GM21723 (cell line): ENCODE measurements at regions not wholly inside any gene's neighbourhood (a gene's known extent, or its start where the extent isn't known, plus 50 kb on each side); places are given as distances from the start of the nearest gene placed in this dataset.

Source experiments
- ATAC-seq: cut with Tn5 transposase; IDR thresholded peaks from one replicate; pipeline ENCODE4 v1.9.1; 2021; ENCODE audit warnings: mild to moderate bottlenecking, moderate library complexity; ENCODE audit not compliant: unreplicated experiment

DNA sequence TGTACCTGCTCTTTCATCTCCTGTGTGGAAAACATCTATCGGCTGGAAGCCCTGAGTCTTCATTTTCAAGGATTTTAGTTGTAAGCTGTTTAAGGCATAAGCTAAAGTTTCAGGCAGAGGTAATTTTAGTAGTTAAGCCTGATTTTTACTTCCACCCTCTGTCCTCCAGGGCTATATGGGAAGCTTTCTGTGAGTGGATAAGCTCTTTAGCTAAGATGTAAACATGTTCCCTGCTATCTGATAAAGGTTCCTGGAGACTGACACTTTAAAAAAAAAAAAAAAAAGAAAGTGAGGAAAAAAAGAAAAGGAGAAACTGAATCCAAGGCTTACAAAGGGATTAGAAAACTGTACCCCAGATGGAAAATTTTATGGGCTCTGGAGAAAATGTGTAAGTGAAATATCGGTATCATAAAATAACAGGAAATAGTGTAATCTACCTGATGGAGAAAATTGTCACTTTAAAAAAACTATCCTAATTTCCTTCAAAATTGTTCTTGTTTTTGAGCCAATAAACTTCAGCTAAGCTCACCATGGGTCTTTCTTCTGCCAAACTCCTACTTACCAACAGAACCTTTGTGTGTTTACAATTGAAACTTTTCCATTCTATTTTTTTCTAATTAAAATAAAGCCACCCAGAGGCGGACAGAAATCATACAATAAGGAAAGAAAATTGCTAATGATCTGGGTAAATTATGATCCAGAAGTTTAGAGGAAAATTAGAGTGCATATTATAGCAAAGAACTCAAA, 180.5 kb downstream of the TGFB2 start:
- ATAC-seq = no peak

- ATAC-seq = no peak
These were observed 181.1 kb downstream of the TGFB2 start for GRCh38 chr1:218526198-218526580.

- ATAC-seq = no peak
These were observed 182.6 kb downstream of the TGFB2 start for GRCh38 chr1:218527737-218528136.

GRCh38 chr1:218529646-218530300, 184.6 kb downstream of the TGFB2 start:
- ATAC-seq = no peak

DNA sequence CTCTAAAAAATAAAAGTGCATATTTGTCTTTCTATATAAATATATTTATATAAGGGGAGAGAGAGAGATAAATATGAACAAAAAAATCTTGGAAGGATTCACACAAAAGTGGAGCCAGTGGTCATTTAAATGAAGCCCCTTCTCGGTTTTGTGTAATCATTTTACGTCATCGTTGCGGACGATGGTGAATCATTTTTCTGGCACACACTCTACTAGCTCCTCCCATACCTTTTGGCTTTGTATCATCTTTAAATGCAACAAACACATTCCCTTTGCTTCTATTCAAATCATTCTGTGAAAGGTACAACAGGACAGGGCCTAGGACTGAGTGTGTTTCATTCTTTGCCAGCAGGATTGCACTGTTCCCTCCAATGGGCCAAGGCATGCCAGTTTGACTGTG, 186.8 kb downstream of the TGFB2 start:
- ATAC-seq = no peak

GRCh38 chr1:218536296-218536986, 191.3 kb downstream of the TGFB2 start:
- ATAC-seq = no peak

- ATAC-seq = no peak
These were observed 192.2 kb downstream of the TGFB2 start for GRCh38 chr1:218537122-218537913.

DNA sequence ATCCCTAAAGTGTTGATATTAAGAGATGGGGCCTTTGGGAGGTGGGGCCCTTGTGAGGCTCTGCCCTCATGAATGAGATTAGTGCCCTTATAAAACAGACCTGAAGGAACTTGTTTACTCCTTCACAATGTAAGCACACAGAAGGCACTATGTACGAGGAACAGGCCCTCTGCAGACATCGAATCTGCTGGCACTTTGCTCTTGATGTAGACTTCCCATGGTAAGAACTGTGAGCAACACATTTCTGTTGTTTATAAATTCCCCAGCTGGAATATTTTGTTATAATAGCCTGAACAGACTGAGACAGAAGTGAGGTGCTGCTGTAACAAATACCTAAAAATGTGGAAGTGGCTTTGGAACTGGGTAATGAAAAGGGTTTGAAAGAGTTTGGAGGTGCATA, 193.2 kb downstream of the TGFB2 start:
- no peak for ATAC-seq

DNA sequence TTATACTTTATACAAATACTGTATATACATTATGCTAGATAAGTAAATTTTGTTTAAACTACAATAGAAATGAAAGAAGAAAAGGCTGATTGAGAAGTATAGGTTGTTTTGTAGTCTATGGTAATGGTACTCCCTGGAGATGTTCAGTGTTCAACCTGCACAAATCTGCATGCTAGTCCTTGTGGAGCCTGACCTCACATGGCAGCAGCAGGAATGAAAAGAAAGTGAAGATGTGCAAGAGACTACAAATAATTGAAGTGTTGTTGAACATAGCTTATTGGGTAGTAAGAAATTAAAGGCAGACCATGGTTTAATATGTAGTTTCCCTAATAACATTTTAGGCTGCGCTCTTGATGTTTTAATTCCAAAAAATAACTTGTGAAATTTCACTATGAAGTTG, 201.2 kb downstream of the TGFB2 start:
- ATAC-seq = no peak

DNA sequence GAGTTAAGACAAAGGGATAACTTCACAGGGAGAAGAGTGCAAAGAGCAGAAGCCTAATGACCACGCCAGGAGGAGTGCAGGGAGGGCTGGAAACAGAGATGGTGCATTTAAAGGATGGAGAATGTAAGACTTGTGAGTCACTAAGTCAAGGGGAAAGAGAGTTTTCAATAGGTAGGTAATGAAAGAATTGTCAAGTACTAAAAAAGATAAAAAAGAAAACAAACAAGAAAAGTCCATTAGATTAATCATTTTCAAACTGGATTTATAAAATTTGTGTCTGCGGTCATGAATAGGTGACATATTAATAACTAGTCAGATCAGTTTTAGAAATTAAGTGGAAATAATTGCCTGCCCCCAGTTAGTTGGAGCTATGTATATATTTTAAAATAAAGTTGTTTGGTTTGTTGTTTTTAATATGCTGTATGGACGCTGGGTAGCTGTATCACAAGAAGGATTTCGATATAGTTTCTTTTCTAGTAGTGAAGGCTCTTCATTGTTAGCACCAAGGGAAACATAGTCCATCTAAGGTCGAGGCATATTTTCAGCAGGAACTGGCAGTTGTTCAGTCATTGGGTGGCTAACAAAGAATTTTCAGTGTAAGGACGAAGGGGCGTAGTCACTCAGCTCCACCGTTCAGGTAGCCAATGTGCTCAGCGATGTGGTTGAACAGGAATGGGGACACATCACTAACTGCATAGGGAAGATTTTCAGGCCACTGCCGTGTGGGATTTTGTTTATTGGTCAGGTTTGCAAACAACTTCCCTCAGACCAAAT, 203.0 kb downstream of the TGFB2 start:
- ATAC-seq = no peak

- no peak for ATAC-seq
These were observed 203.6 kb downstream of the TGFB2 start for GRCh38 chr1:218548764-218549163.

GRCh38 chr1:218553197-218553596, 208.1 kb downstream of the TGFB2 start:
- ATAC-seq = no peak

- ATAC-seq = no peak
These were observed 210.9 kb downstream of the TGFB2 start for GRCh38 chr1:218556016-218556415.

DNA sequence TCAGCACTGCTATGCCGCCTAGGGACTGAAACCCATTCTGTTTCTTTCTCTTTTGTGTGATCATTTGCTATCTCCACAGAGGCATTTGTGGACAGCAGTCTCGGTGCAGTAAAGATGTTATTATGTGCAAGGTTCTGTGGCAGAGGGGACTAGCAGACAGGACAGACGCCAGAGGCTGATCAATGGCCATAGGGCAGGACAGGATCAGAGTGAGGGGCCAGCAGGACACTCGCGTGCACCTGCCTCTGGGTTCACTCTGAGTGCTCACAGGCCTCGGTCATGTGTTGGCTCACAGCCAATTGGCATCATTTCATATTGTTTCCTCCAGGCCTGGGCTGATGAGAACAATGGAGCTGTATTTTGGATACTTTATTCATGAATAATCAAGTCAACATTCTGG, 212.6 kb downstream of the TGFB2 start:
- ATAC-seq = no peak

DNA sequence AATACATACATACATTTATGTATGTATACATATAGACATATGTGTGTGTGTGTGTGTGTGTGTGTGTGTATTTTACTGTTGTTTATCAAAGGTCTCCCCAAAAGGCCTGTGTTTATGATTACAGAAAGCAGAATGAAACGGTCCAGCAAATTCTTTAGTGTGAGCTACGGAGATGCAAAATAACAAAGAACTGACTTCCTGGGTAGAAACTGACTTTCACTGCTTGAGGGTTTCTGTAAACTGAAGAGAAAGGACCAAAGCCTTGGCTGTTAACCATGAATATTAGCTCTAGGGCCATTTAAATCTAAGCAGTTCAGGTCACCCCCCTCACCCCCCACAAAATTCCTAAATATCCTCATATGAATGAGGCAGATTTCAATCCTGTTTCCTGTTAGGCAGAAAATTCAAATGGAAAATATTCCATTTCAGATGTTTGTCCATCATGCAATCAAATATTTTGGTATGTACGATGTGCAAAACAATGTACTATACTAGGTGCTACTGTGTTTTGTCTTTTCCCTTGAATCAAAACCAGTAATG, 213.2 kb downstream of the TGFB2 start:
- no peak for ATAC-seq

GRCh38 chr1:218565377-218565776, 220.2 kb downstream of the TGFB2 start:
- ATAC-seq = no peak

GRCh38 chr1:218568962-218569550, 223.9 kb downstream of the TGFB2 start:
- ATAC-seq = no peak

GRCh38 chr1:218570456-218570855, 225.3 kb downstream of the TGFB2 start:
- no peak for ATAC-seq

DNA sequence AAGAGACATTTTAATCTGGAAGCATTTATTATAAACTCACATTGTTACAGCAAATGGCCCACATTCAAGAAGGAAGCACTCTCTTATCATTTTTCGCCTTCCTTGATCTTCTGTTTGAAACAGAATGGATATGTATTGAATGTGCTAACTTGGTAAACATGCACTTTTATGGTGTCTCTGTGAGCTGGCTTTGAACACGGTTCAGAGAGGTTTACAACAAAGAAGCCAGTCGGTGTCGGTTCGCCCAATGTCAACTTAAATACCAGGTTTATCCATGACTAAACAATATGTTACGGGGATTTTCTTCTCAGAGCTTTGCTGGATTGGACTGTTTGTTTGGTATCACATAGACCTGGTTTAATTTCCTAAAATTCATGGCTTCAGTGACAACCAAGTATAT, 226.4 kb downstream of the TGFB2 start:
- no peak for ATAC-seq

DNA sequence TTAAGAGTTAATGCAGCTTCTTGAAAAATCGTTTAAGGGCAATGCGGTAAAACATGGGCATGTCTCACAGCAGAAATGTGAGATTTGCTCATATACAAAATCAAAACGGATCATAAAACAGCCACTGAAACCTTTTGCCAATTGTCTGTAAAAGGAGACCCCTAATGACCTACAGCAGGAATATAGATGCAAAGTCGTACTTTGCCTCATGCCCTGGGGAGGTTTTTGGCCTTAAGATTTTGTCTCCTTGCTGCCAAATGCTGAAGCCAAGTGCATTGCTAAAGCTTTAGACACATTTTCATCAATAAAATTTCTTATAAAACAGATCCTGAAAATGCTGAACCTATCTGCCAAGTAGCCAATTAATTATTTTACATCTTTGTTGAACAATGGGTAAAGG, 226.9 kb downstream of the TGFB2 start:
- ATAC-seq = no peak
